ENCODE measurements at regions not wholly inside any gene's neighbourhood (a gene's known extent, or its start where the extent isn't known, plus 50 kb on each side); places are given as distances from the start of the nearest gene placed in this dataset.

DNA sequence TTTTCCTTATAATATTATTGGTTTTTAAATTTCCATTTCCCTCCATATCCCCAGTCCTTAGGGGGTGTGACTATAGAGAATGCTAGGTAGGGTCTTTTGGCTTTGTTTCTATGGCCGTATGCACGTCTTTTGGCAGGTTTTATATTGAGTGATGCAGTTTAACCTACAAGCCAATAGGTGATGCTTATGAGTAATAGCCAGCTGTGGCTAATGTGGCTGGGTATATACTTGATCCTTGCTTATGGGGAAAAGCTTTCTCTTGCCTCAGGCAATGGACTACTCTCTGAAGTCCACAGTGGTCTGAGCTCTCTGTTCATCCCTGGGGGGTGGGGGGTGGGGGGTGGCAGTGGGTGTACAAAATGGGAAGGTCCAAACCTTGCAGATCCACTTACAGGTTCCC is 223.9 kb downstream of the MFSD1 start (continued):
- TF ChIP-seq, protein P1, sequence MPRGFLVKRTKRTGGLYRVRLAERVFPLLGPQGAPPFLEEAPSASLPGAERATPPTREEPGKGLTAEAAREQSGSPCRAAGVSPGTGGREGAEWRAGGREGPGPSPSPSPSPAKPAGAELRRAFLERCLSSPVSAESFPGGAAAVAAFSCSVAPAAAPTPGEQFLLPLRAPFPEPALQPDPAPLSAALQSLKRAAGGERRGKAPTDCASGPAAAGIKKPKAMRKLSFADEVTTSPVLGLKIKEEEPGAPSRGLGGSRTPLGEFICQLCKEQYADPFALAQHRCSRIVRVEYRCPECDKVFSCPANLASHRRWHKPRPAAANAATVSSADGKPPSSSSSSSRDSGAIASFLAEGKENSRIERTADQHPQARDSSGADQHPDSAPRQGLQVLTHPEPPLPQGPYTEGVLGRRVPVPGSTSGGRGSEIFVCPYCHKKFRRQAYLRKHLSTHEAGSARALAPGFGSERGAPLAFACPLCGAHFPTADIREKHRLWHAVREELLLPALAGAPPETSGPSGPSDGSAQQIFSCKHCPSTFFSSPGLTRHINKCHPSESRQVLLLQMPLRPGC (tag by site-specific recombination; IDR thresholded peaks at IDR 0.05) = no peak
- TF ChIP-seq ZNF280C (tag by site-specific recombination; IDR thresholded peaks at IDR 0.05) (no peak), ZNF398 (tag by site-specific recombination; IDR thresholded peaks at IDR 0.05) (no peak), ZNF157 (tag by site-specific recombination; IDR thresholded peaks at IDR 0.05) (no peak), ZFP41 (tag by site-specific recombination; IDR thresholded peaks at IDR 0.05; ENCODE audit: borderline replicate concordance) (no peak)

GRCh38 chr3:159026510-159026909 is 224.7 kb downstream of the MFSD1 start:
- Histone ChIP-seq H3K4me3 (ENCODE audit: low read depth, low read length) (no peak overlapping the region), H3K27ac (ENCODE audit: extremely low read depth, low read depth, low read length) (no peak overlapping the region), H3K4me1 (ENCODE audit: control insufficient read depth, insufficient read depth, low read length) (0 out of 2 replicates have a peak, but pooled peaks cover 3% of the 10 kb centered on the region), H3K36me3 (ENCODE audit: control insufficient read depth in 2 of 2, insufficient read depth in 1 of 2, low read length in 2 of 2) (no peaks in the 10 kb centered on the region), H3K9me3 (ENCODE audit: control insufficient read depth, insufficient read depth, low read depth, low read length) (no peaks in the 10 kb centered on the region)
- no peak for TF ChIP-seq PRDM6 (tag by site-specific recombination; IDR thresholded peaks at IDR 0.05)
- TF ChIP-seq ZNF549 (tag by site-specific recombination; IDR thresholded peaks at IDR 0.05) = no peak
- no peak for TF ChIP-seq ZNF211 (tag by site-specific recombination; IDR thresholded peaks at IDR 0.05; ENCODE audit: low read depth)
- no peak for TF ChIP-seq ZNF18 (tag by site-specific recombination; IDR thresholded peaks at IDR 0.05)
- no peak for TF ChIP-seq ZNF561 (tag by site-specific recombination; IDR thresholded peaks at IDR 0.05; ENCODE audit: borderline replicate concordance)
- no peak for TF ChIP-seq ZNF175 (tag by site-specific recombination; IDR thresholded peaks at IDR 0.05)
- no peak for TF ChIP-seq ZNF121 (tag by site-specific recombination; IDR thresholded peaks at IDR 0.05)
- TF ChIP-seq, protein P2, sequence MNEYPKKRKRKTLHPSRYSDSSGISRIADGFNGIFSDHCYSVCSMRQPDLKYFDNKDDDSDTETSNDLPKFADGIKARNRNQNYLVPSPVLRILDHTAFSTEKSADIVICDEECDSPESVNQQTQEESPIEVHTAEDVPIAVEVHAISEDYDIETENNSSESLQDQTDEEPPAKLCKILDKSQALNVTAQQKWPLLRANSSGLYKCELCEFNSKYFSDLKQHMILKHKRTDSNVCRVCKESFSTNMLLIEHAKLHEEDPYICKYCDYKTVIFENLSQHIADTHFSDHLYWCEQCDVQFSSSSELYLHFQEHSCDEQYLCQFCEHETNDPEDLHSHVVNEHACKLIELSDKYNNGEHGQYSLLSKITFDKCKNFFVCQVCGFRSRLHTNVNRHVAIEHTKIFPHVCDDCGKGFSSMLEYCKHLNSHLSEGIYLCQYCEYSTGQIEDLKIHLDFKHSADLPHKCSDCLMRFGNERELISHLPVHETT (tag by site-specific recombination; IDR thresholded peaks at IDR 0.05) = no peak
- no peak for TF ChIP-seq ZNF658 (tag by site-specific recombination; IDR thresholded peaks at IDR 0.05)
- TF ChIP-seq ZNF521 (tag by site-specific recombination; IDR thresholded peaks at IDR 0.05) = no peak
- no peak for TF ChIP-seq ZNF214 (tag by site-specific recombination; IDR thresholded peaks at IDR 0.05; ENCODE audit: borderline replicate concordance)
- TF ChIP-seq ZNF239 (tag by site-specific recombination; IDR thresholded peaks at IDR 0.05) = no peak
- TF ChIP-seq, protein P3, sequence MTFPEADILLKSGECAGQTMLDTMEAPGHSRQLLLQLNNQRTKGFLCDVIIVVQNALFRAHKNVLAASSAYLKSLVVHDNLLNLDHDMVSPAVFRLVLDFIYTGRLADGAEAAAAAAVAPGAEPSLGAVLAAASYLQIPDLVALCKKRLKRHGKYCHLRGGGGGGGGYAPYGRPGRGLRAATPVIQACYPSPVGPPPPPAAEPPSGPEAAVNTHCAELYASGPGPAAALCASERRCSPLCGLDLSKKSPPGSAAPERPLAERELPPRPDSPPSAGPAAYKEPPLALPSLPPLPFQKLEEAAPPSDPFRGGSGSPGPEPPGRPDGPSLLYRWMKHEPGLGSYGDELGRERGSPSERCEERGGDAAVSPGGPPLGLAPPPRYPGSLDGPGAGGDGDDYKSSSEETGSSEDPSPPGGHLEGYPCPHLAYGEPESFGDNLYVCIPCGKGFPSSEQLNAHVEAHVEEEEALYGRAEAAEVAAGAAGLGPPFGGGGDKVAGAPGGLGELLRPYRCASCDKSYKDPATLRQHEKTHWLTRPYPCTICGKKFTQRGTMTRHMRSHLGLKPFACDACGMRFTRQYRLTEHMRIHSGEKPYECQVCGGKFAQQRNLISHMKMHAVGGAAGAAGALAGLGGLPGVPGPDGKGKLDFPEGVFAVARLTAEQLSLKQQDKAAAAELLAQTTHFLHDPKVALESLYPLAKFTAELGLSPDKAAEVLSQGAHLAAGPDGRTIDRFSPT (tag by site-specific recombination; IDR thresholded peaks at IDR 0.05) = no peak
- ChIA-PET CTCF (no interaction called here), POLR2A (no interaction called here)

All from HEK293 (cell line).